LoVo (cell line): ENCODE measurements at regions not wholly inside any gene's neighbourhood (a gene's known extent, or its start where the extent isn't known, plus 50 kb on each side); places are given as distances from the start of the nearest gene placed in this dataset.
"Not testable (repeated sequence)": the region's sequence is repeated elsewhere in the genome, so short reads cannot be mapped to it uniquely, and the experiment has no call there.

Experiments
- DNase-seq: peaks from one replicate; pipeline ENCODE4 v3.0.0-alpha.2; 2016; ENCODE audit warnings: low spot score

DNA sequence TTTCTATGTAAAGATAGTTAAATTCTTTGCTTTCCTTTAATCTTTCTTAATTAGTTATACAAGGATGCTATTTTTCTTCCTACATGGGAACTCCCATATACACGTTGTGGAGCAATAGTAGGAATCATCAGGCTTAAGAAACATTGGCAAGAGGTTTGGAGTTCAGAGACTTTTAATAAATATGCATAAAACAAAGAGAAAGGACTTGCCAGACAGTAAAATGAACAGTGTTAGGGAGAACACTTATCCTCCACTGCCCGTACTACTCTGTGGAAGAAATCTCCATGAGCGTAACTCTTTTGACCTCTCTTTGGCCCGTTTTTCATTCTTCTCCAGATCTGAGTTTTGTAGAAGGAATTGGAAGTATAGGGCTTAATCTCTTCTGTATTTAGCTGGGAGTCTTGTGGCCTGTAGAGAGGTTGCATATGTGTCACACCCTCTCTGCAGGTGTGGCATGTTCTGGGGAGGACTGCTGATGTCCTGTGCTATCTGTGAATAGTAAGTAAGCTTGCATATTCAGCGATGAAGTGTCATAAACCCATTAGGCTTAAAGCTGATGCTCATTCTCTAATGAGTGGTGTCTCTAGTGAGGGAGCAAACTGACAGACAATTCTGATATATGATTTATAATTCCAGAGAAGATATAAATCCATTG, 455.4 kb upstream of the FAR2 start:
- no peak for DNase-seq

DNA sequence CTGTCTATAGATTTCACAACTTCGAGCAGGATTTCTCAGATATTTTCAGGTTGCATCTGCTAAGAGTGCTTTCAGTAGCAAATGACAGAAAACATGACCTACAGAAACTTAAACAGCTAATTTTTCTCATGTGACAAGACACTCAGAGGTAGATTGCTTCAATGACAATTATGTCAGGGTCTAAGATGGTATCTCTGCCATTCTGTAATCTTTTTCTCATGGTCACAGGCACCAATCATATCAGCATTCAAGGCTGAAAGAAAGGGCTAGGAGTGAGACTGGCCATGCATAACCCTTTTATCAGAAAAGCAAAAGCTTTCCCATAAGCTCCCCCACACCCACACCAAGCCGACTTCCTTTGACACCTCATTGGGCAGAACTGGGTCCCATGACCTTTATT, 450.5 kb upstream of the FAR2 start:
- DNase-seq = no peak

DNA sequence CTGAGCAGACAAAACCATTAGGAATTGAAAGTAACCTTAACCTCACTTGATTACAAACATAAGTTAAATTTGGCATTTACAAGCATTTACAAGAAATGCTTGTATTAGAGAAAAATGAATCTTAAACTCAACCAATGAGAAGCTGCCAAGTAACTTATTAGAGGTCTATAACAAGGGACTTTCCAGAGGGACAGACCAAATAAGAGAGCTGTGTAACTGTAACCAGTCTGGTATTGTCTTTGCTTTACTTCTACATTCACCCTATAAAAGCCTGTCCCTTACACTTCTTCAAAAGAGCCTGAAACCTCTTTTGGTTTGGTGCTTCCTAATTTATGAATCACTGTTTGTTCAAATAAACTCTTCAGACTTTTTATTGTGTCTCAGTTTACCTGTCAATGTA, 450.0 kb upstream of the FAR2 start:
- no peak for DNase-seq

DNA sequence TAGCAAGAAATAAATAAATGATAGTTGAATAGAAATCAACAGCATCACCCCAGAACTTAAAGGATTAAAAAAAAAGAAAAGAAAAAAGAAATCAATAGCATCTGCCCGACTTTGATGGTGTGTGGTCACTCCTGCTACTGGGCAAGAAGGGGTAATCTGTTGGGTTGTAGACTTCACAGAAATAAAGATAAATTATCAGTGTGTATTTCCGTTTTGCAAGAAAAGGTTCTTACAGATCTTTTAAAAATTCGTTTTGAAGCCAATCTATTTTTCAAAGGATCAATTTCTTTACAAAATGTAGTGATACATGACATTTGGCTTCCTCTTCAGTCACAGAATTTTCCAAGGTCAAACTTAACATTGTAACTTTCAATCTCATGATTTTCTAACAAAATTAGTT, 448.9 kb upstream of the FAR2 start:
- no peak for DNase-seq

DNA sequence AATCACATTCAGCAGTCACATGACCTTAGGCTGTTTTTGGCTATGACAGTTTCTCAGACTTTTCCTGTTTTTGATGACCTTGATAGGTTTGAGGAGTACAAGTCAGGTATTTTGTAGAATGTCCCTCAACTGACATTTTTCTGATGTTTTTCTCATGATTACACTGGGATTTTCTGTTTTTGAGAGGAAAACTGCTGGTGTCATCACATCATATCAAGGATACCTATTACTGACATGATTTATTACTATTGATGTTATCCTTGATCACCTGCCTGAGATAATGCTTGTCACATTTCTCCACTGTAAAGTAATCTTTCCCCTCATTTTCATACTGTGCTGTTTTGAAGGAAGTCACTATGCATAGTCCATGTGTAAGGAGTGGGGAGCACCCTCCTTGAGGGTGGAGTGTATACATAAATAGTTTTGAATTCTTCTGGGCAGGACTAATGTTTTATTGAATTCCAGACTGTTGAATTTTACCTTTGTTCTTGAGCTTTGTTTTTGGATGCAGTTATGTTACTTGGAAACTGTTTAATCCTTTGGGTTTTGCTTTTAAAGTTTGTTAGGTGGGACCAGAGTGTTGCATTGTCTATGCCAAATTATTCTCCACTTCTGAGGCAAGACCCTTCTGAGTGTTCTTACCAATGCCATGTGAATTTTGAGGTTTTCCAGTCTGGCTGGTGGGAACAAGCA, 444.5 kb upstream of the FAR2 start:
- DNase-seq = no peak

DNA sequence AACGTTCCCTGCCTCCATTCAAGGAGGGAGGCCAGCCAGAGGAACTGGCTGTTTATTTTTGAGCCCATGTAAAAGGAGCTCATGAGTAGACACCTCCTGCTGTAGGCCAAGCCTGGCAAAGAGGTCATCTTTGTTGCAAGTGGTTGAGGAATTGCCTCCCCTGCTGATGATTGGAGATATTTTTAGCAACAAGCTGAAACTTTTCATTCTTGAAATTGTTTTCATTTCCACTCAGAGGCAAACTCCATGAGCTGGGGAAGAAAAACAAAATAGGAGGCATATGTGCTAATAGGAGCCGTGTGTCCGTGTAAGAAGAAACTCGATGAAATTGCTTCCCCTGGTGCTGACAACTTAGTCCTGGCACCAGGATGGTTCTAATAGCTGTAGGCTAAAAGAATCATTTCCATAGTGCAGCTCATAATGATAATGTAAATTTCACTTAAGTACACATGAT, 440.1 kb upstream of the FAR2 start:
- DNase-seq = no peak

DNA sequence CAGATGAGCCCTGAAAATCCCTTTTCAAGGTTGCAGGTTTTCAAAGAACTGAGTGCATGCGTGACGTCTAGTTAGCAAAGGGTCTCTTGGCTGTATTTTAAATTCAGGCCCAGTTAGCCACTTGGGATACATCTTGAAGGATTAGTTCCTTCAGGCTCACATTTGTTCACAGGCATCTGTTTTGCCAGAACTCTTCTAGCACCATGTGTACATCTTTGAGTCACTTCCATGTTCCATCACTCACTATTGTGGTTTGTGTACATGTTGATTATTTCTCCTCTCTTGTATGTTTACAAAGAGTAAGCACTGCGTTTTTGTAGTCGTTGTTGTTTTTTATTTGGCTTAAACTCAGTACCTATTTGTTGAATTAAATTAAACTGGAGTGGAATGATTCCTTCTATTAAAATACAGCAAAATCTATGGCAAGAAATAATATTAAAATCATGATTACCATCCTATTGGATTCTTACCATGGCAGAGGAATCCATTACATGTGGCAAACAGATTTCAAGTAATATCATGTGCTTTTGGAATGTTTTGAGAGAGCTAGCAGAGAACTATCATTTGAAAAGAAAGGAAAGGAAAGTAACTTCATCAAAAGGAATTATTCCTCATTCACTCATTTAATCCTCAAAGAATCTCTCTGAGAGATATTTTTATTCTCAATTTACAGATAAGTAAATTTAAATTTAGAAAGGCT, 438.9 kb upstream of the FAR2 start:
- no peak for DNase-seq

DNA sequence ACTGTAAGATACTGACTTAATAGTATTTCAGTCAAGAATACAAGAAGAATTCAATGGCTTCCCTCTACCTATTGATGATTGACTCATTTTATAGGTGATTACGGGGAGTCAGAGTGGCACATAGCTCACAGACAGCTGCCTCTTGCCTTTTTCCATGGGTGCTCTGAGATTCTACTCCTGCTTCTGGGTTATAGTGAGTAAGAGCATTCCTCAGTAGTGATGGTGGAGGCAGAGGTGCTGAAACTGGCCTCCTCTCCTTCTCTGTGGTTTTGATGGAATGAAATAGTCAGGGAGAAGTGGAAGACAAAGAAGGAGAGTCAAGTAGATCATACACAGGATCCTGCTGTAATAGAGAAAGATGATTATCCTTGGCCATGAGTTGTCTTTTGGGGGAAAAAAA, 438.2 kb upstream of the FAR2 start:
- no peak for DNase-seq

DNA sequence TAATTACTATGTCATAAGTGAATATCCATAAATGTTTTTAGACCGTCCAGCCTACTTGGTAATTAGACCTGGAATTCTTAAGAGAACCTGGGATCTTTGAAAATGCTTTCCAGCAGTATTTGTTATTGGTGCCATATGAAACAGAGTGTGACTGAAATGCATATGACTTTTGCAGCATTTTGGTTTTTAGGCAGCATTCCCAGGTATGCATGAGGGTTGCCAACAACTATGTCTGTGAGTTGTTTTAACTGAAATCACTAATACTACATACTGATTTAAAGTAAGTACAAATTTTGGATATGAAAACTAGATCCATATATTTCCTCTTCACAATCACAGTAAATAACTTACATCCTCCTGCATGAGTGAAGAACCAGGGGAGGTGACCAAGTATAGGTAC, 437.7 kb upstream of the FAR2 start:
- DNase-seq = no peak

DNA sequence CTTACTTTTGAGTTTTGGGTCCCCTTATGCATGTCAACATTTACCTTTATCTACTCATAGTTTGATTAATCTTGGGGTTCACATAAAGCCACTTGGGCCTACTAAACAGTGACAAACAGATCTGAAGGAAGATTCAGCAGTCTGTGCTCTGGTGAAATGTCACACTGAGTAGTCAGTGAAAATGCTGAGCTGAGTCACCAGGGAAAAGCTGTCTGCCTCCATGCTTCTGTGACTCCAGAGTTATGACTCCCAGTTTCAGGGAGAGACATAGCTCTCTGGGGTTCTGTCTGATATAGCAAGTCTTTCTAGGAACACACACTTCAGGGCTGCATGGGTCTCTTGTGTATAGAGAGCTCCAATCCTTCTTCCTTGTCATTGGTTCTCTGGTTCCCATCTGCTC, 406.3 kb upstream of the FAR2 start:
- no peak for DNase-seq

DNA sequence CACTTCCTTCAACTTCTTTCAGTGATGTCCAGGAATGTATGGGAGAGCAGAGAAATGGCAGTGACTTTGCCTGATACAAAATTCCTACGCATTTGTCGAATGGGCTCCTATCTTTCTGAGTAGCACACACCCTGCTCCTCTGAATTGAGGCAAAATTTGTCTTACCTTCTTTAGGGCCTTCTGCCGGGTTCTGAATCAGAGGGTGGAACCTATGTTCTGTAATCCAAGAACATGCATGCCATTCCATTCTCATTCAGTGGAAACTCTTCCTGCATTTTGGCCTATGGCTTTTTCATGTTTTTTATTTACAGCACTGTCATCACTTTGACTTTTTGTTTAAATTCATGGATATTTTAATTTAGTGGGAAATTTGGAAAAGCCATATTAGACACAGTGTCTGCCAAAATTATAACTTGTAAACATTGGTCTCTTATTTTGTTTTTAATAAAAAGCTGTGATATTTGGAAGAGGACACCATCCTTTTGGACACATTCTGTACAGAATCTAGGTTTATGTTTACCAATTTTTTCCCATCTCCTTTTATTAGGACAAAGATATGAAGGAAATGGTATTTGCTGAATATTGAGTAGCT, 402.2 kb upstream of the FAR2 start:
- no peak for DNase-seq

DNA sequence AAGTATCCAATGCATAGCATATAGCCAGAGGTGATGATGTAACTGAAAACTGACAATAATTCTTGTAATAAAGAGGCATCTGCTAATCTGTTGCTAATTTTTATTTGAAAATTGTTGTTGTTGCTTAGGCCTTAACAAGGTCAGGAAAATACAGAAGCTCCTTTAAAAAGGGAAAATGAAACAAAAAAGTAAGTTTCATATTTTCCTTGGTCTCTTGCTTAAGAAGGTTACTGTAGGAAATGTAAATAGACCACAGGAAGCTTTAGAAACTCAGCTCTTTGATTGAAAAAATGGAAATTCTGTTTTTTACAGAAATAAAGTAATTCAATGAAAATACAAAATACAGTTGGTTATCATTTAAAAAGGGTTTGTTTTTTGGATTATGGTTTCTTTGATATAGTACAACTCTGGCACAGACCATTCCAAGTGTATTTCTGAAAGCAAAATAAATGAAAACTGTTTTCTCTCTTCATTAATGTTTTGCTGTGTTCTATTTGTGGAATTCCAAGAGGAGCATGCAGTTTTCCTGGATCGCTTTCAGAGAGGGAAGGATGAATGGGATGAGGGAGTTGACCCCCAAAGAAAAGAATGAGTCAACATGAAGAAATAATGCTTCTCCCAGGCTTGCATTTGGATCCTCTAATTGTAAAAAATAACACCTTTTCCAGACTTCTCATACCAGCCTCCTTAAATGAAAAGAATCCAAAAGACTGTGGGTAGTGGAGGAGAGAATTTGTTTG, 398.0 kb upstream of the FAR2 start:
- no peak for DNase-seq

DNA sequence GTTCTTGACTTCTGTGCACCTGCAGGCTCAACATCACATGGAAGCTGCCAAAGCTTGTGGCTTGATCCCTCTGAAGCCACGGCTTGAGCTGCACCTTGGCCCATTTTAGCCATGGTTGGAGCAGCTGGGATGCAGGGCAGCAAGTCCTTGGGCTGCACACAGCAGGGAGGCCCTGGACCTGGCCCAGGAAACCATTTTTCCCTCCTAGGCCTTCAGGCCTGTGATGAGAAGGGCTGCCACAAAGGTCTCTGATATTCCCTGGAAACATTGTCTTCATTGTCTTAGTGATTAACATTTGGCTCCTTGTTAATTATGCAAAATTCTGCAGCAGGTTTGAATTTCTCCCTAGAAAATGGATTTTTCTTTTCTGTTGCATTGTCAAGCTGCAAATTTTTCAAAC, 394.1 kb upstream of the FAR2 start:
- DNase-seq = no peak

DNA sequence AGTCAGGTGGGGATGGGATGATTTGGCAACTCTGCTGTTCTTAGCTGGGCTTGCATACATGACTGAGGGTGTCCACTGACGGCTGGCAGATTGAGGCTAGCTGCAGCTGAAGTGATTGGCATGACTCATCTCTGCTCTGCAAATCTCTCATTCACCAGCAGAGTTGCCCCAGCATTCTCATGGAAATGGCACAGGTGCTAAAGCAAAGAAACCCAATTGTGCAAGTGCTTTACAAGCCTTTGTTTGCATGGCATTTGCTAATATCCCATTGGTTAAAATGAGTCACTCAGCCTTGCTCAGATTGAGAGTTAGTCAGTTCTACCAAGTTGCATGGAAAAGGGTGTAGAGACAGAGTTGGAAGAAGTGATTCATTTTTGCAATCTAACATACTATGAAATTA, 389.7 kb upstream of the FAR2 start:
- peak; percentile 61 for DNase-seq

DNA sequence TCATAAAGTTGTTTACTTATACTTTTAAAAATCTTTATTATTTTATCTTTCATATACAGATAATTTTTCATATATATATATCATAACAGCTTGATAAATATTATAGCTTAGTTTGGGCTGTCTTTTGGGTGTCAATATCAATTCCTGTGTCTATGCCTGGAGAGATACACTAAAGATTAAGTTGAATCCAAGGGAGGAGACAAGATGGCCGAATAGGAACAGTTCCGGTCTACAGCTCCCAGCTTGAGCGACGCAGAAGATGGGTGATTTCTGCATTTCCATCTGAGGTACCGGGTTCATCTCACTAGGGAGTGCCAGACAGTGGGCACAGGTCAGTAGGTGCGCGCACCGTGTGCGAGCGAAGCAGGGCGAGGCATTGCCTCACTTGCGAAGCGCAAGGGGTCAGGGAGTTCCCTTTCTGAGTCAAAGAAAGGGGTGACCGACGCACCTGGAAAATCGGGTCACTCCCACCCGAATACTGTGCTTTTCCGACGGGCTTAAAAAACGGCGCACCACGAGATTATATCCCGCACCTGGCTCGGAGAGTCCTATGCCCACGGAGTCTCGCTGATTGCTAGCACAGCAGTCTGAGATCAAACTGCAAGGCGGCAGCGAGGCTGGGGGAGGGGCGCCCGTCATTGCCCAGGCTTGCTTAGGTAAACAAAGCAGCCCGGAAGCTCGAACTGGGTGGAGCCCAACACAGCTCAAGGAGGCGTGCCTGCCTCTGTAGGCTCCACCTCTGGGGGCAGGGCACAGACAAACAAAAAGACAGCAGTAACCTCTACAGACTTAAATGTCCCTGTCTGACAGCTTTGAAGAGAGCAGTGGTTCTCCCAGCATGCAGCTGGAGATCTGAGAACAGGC, 388.8 kb upstream of the FAR2 start:
- DNase-seq = peak; percentile 51

DNA sequence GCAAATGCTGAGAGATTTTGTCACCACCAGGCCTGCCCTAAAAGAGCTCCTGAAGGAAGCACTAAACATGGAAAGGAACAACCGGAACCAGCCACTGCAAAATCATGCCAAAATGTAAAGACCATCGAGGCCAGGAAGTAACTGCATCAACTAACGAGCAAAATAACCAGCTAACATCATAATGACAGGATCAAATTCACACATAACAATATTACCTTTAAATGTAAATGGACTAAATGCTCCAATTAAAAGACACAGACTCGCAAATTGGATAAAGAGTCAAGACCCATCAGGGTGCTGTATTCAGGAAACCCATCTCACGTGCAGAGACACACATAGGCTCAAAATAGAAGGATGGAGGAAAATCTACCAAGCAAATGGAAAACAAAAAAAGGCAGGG, 387.2 kb upstream of the FAR2 start:
- DNase-seq = not testable (repeated sequence)

DNA sequence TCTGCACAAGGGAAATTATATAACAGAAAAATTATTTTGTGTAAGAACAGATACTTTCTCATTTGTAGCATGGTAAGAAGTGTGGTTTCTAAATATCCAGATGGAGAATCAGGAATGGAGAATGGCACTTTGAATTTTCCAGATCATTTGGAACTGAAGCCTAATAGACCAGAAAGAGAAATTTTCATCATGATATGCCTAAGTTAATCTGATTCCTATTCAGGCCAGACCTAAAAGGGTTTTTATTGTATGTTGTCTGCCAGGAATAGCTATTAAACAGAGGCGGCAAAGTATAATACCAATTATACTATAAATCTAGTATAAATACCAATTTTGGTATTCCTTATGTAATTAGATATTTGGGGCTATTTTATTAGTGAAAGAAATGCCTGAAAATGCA, 382.7 kb upstream of the FAR2 start:
- DNase-seq = no peak

DNA sequence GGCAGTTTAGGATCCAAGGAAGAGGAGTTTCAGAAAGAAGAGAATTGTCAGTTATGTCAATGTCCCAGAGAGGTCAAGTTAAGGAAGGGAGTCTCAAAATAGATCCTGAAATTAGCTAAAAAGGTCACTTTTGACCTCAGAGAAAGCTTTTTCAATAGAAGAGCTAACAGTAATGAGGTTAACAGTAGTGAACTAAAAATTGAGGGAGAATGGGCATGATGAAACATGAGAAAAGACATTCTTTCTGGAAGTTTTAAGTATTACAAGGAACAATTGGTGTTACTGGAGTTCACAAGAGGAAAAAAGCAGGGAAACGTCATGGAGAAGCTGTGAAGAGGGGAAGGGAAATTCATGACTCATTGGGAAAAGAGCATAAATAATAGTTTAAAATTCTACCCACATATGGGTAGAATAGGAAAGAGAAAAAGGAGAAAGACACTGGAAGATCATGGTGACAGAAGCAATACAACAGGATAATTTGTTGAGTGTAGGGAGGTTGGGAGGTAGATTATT, 381.2 kb upstream of the FAR2 start:
- no peak for DNase-seq

DNA sequence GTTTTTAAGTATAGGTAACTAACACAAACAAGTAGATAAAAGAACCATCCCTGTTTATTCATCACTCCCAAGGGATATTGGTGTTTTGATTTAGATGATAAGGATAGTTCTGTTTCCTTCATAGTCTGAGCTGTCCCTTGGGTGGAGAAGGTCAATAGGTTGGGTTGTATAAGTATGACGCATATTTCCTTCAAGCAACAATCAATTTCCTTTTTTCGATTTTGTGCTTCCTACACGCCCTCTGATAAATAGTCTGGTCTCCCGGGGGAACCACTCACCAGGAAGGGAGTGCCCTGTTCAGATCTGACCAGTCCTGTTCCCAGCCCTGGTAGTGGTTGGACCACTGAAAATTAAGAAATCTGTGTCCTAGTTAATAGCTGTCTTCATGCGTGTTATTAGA, 378.8 kb upstream of the FAR2 start:
- peak; percentile 44 for DNase-seq

DNA sequence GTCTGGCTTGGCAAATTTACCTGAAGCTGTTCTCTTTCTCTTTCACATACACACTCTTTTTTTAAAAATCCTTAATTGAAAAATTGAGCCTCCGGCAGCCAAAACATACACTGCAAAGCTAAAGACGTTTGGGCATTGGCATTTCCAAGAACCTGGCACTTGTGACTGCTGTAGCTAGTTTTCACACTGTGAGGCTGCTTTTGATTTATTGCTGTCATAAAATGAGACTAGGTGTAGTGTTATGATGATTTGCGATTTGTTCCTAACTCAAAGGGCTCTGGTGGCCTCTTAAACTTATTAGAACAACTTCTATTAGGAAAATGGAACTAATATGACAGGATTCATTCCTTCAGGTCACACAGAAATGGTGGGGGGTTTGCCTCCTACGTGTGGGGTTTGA, 377.1 kb upstream of the FAR2 start:
- DNase-seq = peak; percentile 21

DNA sequence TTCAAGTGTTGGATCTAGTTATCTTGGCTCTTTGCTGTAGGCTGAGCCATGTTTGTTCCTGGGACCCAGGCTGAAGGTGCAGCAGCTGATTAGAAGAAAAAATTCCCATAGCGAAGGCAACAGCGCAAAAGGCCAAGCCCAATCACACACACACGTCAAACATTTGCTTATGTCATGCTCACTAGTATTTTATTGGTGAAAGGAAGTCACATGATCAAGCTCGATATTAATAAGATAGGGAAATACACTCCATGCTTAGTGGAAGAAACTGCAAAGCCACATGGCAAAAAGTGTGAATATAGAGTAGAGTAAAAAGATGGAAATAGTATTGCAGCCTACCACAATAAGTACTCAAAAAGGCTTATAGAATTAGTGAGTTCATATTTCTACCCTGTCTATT, 373.5 kb upstream of the FAR2 start:
- no peak for DNase-seq
